WTC11 (cell line): ENCODE measurements at regions not wholly inside any gene's neighbourhood (a gene's known extent, or its start where the extent isn't known, plus 50 kb on each side); places are given as distances from the start of the nearest gene placed in this dataset.

Experiments used
- ESRRA ChIP-seq: sonication (generic); formaldehyde crosslinking; IDR thresholded peaks from 2 replicates; pipeline ENCODE4 v1.8.1; 2022; ENCODE audit warnings: mild to moderate bottlenecking, missing genetic modification reagents, borderline replicate concordance
- GRHL2 ChIP-seq: fragments of 250-450 bp; sonication (Bioruptor Pico); IDR thresholded peaks from 2 replicates; pipeline ENCODE4 v1.8.0; 2022; ENCODE audit warnings: mild to moderate bottlenecking, moderate library complexity; ENCODE audit not compliant: insufficient replicate concordance, severe bottlenecking
- IRF2 ChIP-seq: sonication (generic); formaldehyde crosslinking; IDR thresholded peaks from 2 replicates; pipeline ENCODE4 v1.8.0; 2022; ENCODE audit warnings: low read depth, missing genetic modification reagents, borderline replicate concordance
- MYBL2 ChIP-seq: sonication (generic); formaldehyde crosslinking; IDR thresholded peaks from 2 replicates; pipeline ENCODE4 v1.8.1; 2023; ENCODE audit warnings: mild to moderate bottlenecking, moderate library complexity, missing genetic modification reagents
- OVOL2 ChIP-seq: fragments of 250-450 bp; sonication (Bioruptor Pico); IDR thresholded peaks from 2 replicates; pipeline ENCODE4 v1.9.0; 2021; ENCODE audit warnings: mild to moderate bottlenecking, borderline replicate concordance
- TF ChIP-seq, protein P1 (sequence below): fragments of 200-600 bp; IDR thresholded peaks from 2 replicates; pipeline ENCODE4 v1.8.0; 2022; ENCODE audit warnings: antibody characterized with exemption
- TF ChIP-seq, protein P2 (sequence below): fragments of 250-450 bp; sonication (Bioruptor Pico); IDR thresholded peaks from 2 replicates; pipeline ENCODE4 v2.1.2; 2022; ENCODE audit warnings: mild to moderate bottlenecking, moderate library complexity
- TF ChIP-seq, protein P3 (sequence below): sonication (generic); formaldehyde crosslinking; IDR thresholded peaks from 2 replicates; pipeline ENCODE4 v1.8.0; 2022; ENCODE audit warnings: missing genetic modification reagents
- TF ChIP-seq, protein P4 (sequence below): sonication (generic); formaldehyde crosslinking; IDR thresholded peaks from 2 replicates; pipeline ENCODE4 v1.8.1; 2022; ENCODE audit warnings: low read depth, mild to moderate bottlenecking, moderate library complexity, missing genetic modification reagents, borderline replicate concordance

GRCh38 chr2:104444392-104444791 lies 409.5 kb upstream of the POU3F3 start:
- TF ChIP-seq GRHL2 = no peak
- TF ChIP-seq, protein P1, sequence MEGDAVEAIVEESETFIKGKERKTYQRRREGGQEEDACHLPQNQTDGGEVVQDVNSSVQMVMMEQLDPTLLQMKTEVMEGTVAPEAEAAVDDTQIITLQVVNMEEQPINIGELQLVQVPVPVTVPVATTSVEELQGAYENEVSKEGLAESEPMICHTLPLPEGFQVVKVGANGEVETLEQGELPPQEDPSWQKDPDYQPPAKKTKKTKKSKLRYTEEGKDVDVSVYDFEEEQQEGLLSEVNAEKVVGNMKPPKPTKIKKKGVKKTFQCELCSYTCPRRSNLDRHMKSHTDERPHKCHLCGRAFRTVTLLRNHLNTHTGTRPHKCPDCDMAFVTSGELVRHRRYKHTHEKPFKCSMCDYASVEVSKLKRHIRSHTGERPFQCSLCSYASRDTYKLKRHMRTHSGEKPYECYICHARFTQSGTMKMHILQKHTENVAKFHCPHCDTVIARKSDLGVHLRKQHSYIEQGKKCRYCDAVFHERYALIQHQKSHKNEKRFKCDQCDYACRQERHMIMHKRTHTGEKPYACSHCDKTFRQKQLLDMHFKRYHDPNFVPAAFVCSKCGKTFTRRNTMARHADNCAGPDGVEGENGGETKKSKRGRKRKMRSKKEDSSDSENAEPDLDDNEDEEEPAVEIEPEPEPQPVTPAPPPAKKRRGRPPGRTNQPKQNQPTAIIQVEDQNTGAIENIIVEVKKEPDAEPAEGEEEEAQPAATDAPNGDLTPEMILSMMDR = no peak
- TF ChIP-seq, protein P2, sequence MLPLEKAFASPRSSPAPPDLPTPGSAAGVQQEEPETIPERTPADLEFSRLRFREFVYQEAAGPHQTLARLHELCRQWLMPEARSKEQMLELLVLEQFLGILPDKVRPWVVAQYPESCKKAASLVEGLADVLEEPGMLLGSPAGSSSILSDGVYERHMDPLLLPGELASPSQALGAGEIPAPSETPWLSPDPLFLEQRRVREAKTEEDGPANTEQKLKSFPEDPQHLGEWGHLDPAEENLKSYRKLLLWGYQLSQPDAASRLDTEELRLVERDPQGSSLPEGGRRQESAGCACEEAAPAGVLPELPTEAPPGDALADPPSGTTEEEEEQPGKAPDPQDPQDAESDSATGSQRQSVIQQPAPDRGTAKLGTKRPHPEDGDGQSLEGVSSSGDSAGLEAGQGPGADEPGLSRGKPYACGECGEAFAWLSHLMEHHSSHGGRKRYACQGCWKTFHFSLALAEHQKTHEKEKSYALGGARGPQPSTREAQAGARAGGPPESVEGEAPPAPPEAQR (CRISPR knock-in tag) = no peak
- no peak for TF ChIP-seq OVOL2 (CRISPR knock-in tag)
- TF ChIP-seq, protein P3, sequence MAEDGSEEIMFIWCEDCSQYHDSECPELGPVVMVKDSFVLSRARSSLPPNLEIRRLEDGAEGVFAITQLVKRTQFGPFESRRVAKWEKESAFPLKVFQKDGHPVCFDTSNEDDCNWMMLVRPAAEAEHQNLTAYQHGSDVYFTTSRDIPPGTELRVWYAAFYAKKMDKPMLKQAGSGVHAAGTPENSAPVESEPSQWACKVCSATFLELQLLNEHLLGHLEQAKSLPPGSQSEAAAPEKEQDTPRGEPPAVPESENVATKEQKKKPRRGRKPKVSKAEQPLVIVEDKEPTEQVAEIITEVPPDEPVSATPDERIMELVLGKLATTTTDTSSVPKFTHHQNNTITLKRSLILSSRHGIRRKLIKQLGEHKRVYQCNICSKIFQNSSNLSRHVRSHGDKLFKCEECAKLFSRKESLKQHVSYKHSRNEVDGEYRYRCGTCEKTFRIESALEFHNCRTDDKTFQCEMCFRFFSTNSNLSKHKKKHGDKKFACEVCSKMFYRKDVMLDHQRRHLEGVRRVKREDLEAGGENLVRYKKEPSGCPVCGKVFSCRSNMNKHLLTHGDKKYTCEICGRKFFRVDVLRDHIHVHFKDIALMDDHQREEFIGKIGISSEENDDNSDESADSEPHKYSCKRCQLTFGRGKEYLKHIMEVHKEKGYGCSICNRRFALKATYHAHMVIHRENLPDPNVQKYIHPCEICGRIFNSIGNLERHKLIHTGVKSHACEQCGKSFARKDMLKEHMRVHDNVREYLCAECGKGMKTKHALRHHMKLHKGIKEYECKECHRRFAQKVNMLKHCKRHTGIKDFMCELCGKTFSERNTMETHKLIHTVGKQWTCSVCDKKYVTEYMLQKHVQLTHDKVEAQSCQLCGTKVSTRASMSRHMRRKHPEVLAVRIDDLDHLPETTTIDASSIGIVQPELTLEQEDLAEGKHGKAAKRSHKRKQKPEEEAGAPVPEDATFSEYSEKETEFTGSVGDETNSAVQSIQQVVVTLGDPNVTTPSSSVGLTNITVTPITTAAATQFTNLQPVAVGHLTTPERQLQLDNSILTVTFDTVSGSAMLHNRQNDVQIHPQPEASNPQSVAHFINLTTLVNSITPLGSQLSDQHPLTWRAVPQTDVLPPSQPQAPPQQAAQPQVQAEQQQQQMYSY (CRISPR knock-in tag) = no peak
- TF ChIP-seq ESRRA (CRISPR knock-in tag) = no peak
- TF ChIP-seq IRF2 = no peak
- TF ChIP-seq, protein P4, sequence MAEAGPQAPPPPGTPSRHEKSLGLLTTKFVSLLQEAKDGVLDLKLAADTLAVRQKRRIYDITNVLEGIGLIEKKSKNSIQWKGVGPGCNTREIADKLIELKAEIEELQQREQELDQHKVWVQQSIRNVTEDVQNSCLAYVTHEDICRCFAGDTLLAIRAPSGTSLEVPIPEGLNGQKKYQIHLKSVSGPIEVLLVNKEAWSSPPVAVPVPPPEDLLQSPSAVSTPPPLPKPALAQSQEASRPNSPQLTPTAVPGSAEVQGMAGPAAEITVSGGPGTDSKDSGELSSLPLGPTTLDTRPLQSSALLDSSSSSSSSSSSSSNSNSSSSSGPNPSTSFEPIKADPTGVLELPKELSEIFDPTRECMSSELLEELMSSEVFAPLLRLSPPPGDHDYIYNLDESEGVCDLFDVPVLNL (CRISPR knock-in tag) = no peak
- no peak for TF ChIP-seq MYBL2 (CRISPR knock-in tag)
